ENCODE measurements at regions not wholly inside any gene's neighbourhood (a gene's known extent, or its start where the extent isn't known, plus 50 kb on each side); places are given as distances from the start of the nearest gene placed in this dataset.

- TF ChIP-seq CTCF (IDR thresholded peaks at IDR 0.05; ENCODE audit: borderline replicate concordance, extremely low read depth, insufficient read depth): no peak
- no peaks in the 10 kb centered on the region for H3K4me1 ChIP-seq (ENCODE audit: control insufficient read depth in 2 of 3, insufficient read depth in 2 of 3, low read depth in 1 of 3, low read length in 3 of 3)
- no peak overlapping the region for H3K27ac ChIP-seq (ENCODE audit: low read depth in 2 of 2, low read length in 2 of 2)
- DNase-seq: no peak
- no peak for FAIRE-seq
- H3K9me3 ChIP-seq (ENCODE audit: control insufficient read depth in 2 of 3, insufficient read depth in 1 of 3, low read length in 3 of 3): no peaks in the 10 kb centered on the region
- no peaks in the 10 kb centered on the region for H3K36me3 ChIP-seq (ENCODE audit: control insufficient read depth in 2 of 3, insufficient read depth in 3 of 3, low read length in 3 of 3)
- H3K9ac ChIP-seq (ENCODE audit: low read length in 3 of 3): no peak overlapping the region
- H3K27me3 ChIP-seq (ENCODE audit: control insufficient read depth, insufficient read depth, low read length): no peaks in the 10 kb centered on the region
- intact Hi-C loops (cut with DNase I): no loop called here
- no peak overlapping the region for H3K4me3 ChIP-seq (ENCODE audit: low read length in 3 of 3)
These were observed 201.1 kb upstream of the CADPS start for GRCh38 chr3:63076357-63076756.

GRCh38 chr3:63086190-63086589, 191.9 kb upstream of the SYNPR start:
- no peak for TF ChIP-seq CTCF (IDR thresholded peaks at IDR 0.05; ENCODE audit: borderline replicate concordance, extremely low read depth, insufficient read depth)
- FAIRE-seq: no peak
- intact Hi-C loops (cut with DNase I): no loop called here

GRCh38 chr3:63089007-63089750, 188.9 kb upstream of the SYNPR start:
- FAIRE-seq (no peak), DNase-seq (no peak)
- Histone ChIP-seq H3K9me3 (ENCODE audit: control insufficient read depth in 2 of 3, insufficient read depth in 1 of 3, low read length in 3 of 3) (no peaks in the 10 kb centered on the region), H3K4me1 (ENCODE audit: control insufficient read depth in 2 of 3, insufficient read depth in 2 of 3, low read depth in 1 of 3, low read length in 3 of 3) (no peaks in the 10 kb centered on the region), H3K36me3 (ENCODE audit: control insufficient read depth in 2 of 3, insufficient read depth in 3 of 3, low read length in 3 of 3) (no peaks in the 10 kb centered on the region), H3K27ac (ENCODE audit: low read depth in 2 of 2, low read length in 2 of 2) (no peak overlapping the region), H3K27me3 (ENCODE audit: control insufficient read depth, insufficient read depth, low read length) (no peaks in the 10 kb centered on the region), H3K9ac (ENCODE audit: low read length in 3 of 3) (no peak overlapping the region), H3K4me3 (ENCODE audit: low read length in 3 of 3) (no peak overlapping the region)
- intact Hi-C loops (cut with DNase I): no loop called here
- no peak for TF ChIP-seq CTCF (IDR thresholded peaks at IDR 0.05; ENCODE audit: borderline replicate concordance, extremely low read depth, insufficient read depth)

More at GRCh38 chr3:63086190-63086589, 191.9 kb upstream of the SYNPR start:
- no peak overlapping the region for H3K4me3 ChIP-seq (ENCODE audit: low read length in 3 of 3)
- H3K4me1 ChIP-seq (ENCODE audit: control insufficient read depth in 2 of 3, insufficient read depth in 2 of 3, low read depth in 1 of 3, low read length in 3 of 3): no peaks in the 10 kb centered on the region
- no peak overlapping the region for H3K27ac ChIP-seq (ENCODE audit: low read depth in 2 of 2, low read length in 2 of 2)
- no peaks in the 10 kb centered on the region for H3K9me3 ChIP-seq (ENCODE audit: control insufficient read depth in 2 of 3, insufficient read depth in 1 of 3, low read length in 3 of 3)
- H3K9ac ChIP-seq (ENCODE audit: low read length in 3 of 3): no peak overlapping the region
- H3K36me3 ChIP-seq (ENCODE audit: control insufficient read depth in 2 of 3, insufficient read depth in 3 of 3, low read length in 3 of 3): no peaks in the 10 kb centered on the region
- no peak for DNase-seq
- no peaks in the 10 kb centered on the region for H3K27me3 ChIP-seq (ENCODE audit: control insufficient read depth, insufficient read depth, low read length)

GRCh38 chr3:63089751-63090132, 188.4 kb upstream of the SYNPR start:
- no peak for TF ChIP-seq CTCF (IDR thresholded peaks at IDR 0.05; ENCODE audit: borderline replicate concordance, extremely low read depth, insufficient read depth)

More at GRCh38 chr3:63089751-63090132, 188.4 kb upstream of the SYNPR start:
- no peaks in the 10 kb centered on the region for H3K9me3 ChIP-seq (ENCODE audit: control insufficient read depth in 2 of 3, insufficient read depth in 1 of 3, low read length in 3 of 3)
- no peak for DNase-seq
- H3K36me3 ChIP-seq (ENCODE audit: control insufficient read depth in 2 of 3, insufficient read depth in 3 of 3, low read length in 3 of 3): no peaks in the 10 kb centered on the region
- no peak overlapping the region for H3K9ac ChIP-seq (ENCODE audit: low read length in 3 of 3)
- intact Hi-C loops (cut with DNase I): no loop called here
- H3K27ac ChIP-seq (ENCODE audit: low read depth in 2 of 2, low read length in 2 of 2): no peak overlapping the region
- H3K4me3 ChIP-seq (ENCODE audit: low read length in 3 of 3): no peak overlapping the region
- FAIRE-seq: no peak
- no peaks in the 10 kb centered on the region for H3K27me3 ChIP-seq (ENCODE audit: control insufficient read depth, insufficient read depth, low read length)
- no peaks in the 10 kb centered on the region for H3K4me1 ChIP-seq (ENCODE audit: control insufficient read depth in 2 of 3, insufficient read depth in 2 of 3, low read depth in 1 of 3, low read length in 3 of 3)
